ENCODE measurements at regions not wholly inside any gene's neighbourhood (a gene's known extent, or its start where the extent isn't known, plus 50 kb on each side); places are given as distances from the start of the nearest gene placed in this dataset.

DNA sequence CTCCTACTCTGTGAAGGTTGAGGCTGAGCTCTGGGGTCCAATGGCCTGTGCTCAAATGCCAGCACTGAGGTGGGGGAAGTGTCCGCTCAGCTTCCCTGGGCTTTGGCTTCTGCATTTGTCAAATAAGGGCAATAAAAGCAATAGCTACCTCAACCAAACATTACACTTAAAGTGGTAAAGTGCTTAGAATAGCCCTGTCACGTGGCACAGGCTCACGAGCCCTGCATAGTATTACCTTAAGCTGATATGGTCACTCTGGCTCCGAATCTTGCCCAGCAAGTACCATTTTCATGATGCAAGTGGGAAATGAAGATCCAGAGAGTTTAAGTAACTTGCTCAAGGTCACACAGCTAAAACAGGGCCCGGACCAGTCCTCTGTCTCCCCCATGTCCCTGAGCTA lies 451.1 kb upstream of the ZMIZ1 start:
- Histone ChIP-seq H4K20me1 (ENCODE audit: insufficient read depth, low read length) (no peaks in the 10 kb centered on the region), H3K36me3 (ENCODE audit: insufficient read depth, low read length) (no peaks in the 10 kb centered on the region), H3K9me2 (ENCODE audit: insufficient read depth, low read length) (no peaks in the 10 kb centered on the region), H3K9me3 (ENCODE audit: low read length) (no peaks in the 10 kb centered on the region), H3K4me2 (ENCODE audit: low read length) (no peak overlapping the region), H3K4me1 (ENCODE audit: insufficient read depth, low read length, poor library complexity, severe bottlenecking) (no peaks in the 10 kb centered on the region), H3K4me3 (ENCODE audit: low read depth, low read length, poor library complexity, severe bottlenecking) (no peak overlapping the region), H3K79me2 (ENCODE audit: insufficient read depth, low read depth, low read length) (no peaks in the 10 kb centered on the region), H3K27ac (ENCODE audit: low read depth, low read length, poor library complexity, severe bottlenecking) (no peak overlapping the region), H2AFZ (ENCODE audit: low read length) (no peak overlapping the region)
- DNase-seq (ENCODE audit: low spot score) = no peak
- BruUV-seq (replicated peaks) = no TSS peak
- ChIA-PET POLR2A (interaction anchor here (1.2 to 1.3 kb wide), 2 partner anchors 9 to 12 kb away, joined by 3 to 4 read pairs; no protein-coding TSS in a partner anchor), CTCF (ENCODE audit: unreplicated experiment) (no interaction called here)
- no peak for TF ChIP-seq EZH2phosphoT487 (IDR thresholded peaks at IDR 0.05; ENCODE audit: borderline replicate concordance, low read depth, low read length)
- no peak for TF ChIP-seq CTCF (conservative IDR thresholded peaks at IDR 0.05; ENCODE audit: low read length)
- intact Hi-C loops (cut with micrococcal nuclease; ENCODE audit: unreplicated experiment) = no loop called here

DNA sequence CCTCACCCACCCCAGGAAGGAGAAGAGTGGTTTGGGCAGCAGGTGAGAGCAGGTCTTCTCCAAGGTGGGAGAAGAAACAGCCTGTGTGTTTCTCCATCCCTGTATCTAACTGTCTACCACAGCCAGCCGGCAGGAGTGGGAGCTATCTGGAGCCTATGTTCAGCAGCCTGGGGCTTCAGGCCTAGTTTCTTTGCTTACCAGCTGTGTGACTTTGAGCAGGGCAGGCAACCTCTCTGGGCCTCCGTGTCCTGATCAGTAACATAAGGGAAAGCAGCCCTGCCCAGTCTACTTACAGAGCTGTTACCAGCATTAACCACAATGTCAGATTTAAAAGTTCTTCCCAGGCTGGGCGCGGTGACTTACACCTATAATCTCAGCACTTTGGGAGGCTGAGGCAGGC lies 450.7 kb upstream of the ZMIZ1 start:
- Histone ChIP-seq H2AFZ (ENCODE audit: low read length) (no peak overlapping the region), H3K27ac (ENCODE audit: low read depth, low read length, poor library complexity, severe bottlenecking) (no peak overlapping the region), H4K20me1 (ENCODE audit: insufficient read depth, low read length) (no peaks in the 10 kb centered on the region), H3K36me3 (ENCODE audit: insufficient read depth, low read length) (no peaks in the 10 kb centered on the region), H3K4me3 (ENCODE audit: low read depth, low read length, poor library complexity, severe bottlenecking) (no peak overlapping the region), H3K9me3 (ENCODE audit: low read length) (no peaks in the 10 kb centered on the region), H3K4me1 (ENCODE audit: insufficient read depth, low read length, poor library complexity, severe bottlenecking) (no peaks in the 10 kb centered on the region), H3K9me2 (ENCODE audit: insufficient read depth, low read length) (no peaks in the 10 kb centered on the region), H3K79me2 (ENCODE audit: insufficient read depth, low read depth, low read length) (no peaks in the 10 kb centered on the region), H3K4me2 (ENCODE audit: low read length) (no peak overlapping the region)
- BruUV-seq (replicated peaks) = no TSS peak
- intact Hi-C loops (cut with micrococcal nuclease; ENCODE audit: unreplicated experiment) = no loop called here
- POLR2A ChIA-PET = interaction anchor here (1.3 kb wide), 1 partner anchor 9 kb away, joined by 3 read pairs; no protein-coding TSS in a partner anchor
- DNase-seq (ENCODE audit: low spot score) = no peak
- TF ChIP-seq CTCF (conservative IDR thresholded peaks at IDR 0.05; ENCODE audit: low read length) (no peak), EZH2phosphoT487 (IDR thresholded peaks at IDR 0.05; ENCODE audit: borderline replicate concordance, low read depth, low read length) (no peak)
- CTCF ChIA-PET (ENCODE audit: unreplicated experiment) = no interaction called here

- DNase-seq (ENCODE audit: low spot score) = no peak
- Histone ChIP-seq H4K20me1 (ENCODE audit: insufficient read depth, low read length) (no peaks in the 10 kb centered on the region), H3K27ac (ENCODE audit: low read depth, low read length, poor library complexity, severe bottlenecking) (no peak overlapping the region), H3K36me3 (ENCODE audit: insufficient read depth, low read length) (no peaks in the 10 kb centered on the region), H3K9me3 (ENCODE audit: low read length) (no peaks in the 10 kb centered on the region), H3K9me2 (ENCODE audit: insufficient read depth, low read length) (no peaks in the 10 kb centered on the region), H3K4me2 (ENCODE audit: low read length) (no peak overlapping the region), H2AFZ (ENCODE audit: low read length) (no peak overlapping the region), H3K4me1 (ENCODE audit: insufficient read depth, low read length, poor library complexity, severe bottlenecking) (no peaks in the 10 kb centered on the region), H3K79me2 (ENCODE audit: insufficient read depth, low read depth, low read length) (no peaks in the 10 kb centered on the region), H3K4me3 (ENCODE audit: low read depth, low read length, poor library complexity, severe bottlenecking) (no peak overlapping the region)
- no TSS peak for BruUV-seq (replicated peaks)
- ChIA-PET POLR2A (no interaction called here), CTCF (ENCODE audit: unreplicated experiment) (no interaction called here)
- no peak for TF ChIP-seq CTCF (conservative IDR thresholded peaks at IDR 0.05; ENCODE audit: low read length)
- intact Hi-C loops (cut with micrococcal nuclease; ENCODE audit: unreplicated experiment) = no loop called here
Observed at GRCh38 chr10:78619115-78619851, 449.5 kb upstream of the ZMIZ1 start.

All from OCI-LY7 (cell line).